GM18870 (cell line): ENCODE measurements at regions not wholly inside any gene's neighbourhood (a gene's known extent, or its start where the extent isn't known, plus 50 kb on each side); places are given as distances from the start of the nearest gene placed in this dataset.

Experiments
- ATAC-seq: cut with Tn5 transposase; IDR thresholded peaks from one replicate; pipeline ENCODE4 v1.9.1; 2021; ENCODE audit warnings: moderate library complexity; ENCODE audit not compliant: unreplicated experiment

- ATAC-seq: no peak
Measured at GRCh38 chr9:80062567-80062966, 490.8 kb downstream of the TLE4 start.

- ATAC-seq: no peak
Measured at GRCh38 chr9:80061940-80062339, 490.2 kb downstream of the TLE4 start.

- no peak for ATAC-seq
Measured at GRCh38 chr9:80061096-80061495, 489.3 kb downstream of the TLE4 start.

DNA sequence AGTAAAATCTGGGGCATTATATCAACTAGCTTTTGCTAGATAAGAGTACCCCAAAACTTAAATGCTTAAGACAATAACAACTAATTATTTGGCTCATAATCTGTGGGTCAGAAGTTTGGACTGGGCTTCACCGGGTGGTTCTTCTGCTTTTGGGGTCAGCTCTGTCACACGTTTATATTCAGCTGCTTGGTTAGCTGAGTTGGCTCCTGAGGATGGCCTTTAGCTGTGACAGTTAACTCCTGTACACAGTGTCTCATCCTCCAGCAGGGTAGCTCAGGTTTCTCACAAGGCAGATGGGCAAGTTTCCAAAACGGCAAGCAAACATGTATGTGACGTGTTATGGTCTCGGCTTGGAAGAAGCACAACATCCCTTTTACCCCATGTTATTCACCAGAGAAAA, 488.2 kb downstream of the TLE4 start:
- no peak for ATAC-seq

- no peak for ATAC-seq
Measured at GRCh38 chr9:80059191-80059590, 487.4 kb downstream of the TLE4 start.

- ATAC-seq: no peak
Measured at GRCh38 chr9:80052830-80053229, 481.1 kb downstream of the TLE4 start.

- ATAC-seq: no peak
Measured at GRCh38 chr9:80049096-80049782, 477.5 kb downstream of the TLE4 start.

GRCh38 chr9:80046481-80046880, 474.7 kb downstream of the TLE4 start:
- no peak for ATAC-seq

DNA sequence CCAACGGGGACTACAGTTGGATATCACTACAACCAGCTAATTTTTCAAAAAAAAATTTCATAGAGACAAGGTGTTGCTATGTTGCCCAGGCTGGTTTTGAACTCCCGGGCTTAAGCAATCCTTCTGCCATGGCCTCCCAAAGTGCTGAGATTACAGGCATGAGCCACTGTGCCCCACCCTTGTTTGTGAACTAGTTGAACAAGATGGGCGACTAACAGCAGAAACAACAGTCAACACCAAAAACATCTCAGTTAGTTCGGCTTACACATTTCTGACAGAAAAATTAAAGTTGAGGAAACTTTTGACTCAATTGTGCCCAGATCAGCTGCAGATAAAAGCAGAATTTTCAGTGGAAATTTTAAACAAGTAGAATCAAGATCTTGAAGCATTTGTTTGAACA, 470.1 kb downstream of the TLE4 start:
- no peak for ATAC-seq

GRCh38 chr9:80040457-80040856, 468.7 kb downstream of the TLE4 start:
- ATAC-seq: no peak

DNA sequence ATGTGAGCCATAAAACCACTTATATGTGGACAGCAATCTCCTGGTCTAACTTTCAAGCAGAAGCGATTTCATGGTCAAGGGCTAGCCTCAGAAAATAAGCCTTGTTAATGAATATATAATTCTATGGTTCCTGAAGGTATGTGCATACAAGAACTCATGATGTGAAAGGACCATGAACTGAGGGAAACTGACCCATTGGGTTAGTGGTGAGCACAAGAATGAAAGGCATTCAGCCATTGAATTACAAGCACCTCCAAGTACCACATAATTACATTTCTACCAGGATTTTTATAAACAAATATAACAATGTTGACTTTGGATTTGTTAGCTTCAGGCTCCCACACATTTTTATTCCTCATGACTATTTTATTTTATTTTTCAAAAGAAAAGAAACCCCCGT, 459.0 kb downstream of the TLE4 start:
- no peak for ATAC-seq

DNA sequence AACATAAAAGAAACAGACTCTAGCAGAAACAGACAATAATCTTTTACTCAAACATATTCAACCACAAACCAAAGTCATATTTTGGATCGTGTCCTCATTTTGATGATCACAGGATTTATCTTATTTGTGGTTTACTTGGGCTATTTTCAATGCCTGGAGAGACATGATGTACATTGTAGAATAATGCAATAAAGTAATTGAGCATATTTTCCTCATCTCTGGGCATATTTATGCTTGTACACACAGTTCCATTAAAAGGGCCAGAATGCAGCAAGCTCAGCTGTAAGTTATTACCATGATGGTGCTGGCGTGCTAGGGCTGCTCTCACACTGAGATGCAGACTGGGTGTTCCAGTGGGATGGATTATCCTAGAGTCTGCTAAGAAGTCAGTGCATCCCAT, 456.7 kb downstream of the TLE4 start:
- no peak for ATAC-seq

DNA sequence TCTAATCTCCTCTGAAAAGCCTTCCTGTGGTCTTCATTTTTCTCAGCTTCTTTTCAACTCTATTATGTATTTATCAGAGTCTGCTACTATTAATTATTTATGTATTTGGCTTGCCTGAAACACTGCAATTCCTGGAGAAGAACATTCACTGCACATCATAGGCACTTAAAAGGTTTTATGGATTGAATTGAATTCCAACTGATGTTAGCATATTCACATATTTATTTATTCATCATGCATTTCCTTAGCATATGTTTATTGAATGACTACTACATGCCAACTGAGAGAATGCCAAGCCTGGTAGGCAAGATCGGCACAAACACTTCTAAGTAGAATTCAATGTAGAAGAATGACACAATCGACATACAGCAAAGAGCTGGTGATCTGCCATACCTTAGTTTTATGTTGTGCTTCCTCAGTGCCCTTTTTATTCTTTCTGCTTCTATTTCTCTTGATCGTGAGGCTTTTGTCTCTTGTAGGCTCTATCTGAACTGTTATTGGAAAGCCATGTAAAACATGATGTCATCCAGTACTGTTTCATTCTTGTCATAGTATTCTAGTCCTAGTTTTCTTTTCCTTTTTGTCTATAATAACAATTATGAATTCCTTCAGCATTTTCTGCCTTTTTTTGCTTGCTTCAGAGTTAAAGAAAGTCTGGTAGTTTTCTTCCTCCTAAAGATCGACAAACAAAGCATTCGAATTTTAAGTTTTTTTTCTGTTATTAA, 454.2 kb downstream of the TLE4 start:
- ATAC-seq: no peak

DNA sequence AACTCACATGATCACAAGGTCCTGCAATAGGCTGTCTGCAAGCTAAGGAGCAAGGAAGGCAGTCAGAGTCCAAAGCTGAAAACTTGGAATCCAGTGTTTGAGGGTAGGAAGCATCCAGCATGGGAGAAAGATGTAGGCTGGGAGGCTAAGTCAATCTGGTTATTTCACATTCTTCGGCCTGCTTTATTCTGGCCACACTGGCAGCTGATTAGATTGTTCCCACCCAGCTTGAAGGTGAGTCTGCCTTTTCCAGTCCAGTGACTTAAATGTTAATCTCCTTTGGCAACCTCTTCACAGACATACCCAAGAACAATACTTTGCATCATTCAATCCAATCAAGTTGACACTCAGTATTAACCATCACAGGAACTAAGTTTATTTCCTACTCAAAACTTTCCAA, 453.4 kb downstream of the TLE4 start:
- no peak for ATAC-seq

DNA sequence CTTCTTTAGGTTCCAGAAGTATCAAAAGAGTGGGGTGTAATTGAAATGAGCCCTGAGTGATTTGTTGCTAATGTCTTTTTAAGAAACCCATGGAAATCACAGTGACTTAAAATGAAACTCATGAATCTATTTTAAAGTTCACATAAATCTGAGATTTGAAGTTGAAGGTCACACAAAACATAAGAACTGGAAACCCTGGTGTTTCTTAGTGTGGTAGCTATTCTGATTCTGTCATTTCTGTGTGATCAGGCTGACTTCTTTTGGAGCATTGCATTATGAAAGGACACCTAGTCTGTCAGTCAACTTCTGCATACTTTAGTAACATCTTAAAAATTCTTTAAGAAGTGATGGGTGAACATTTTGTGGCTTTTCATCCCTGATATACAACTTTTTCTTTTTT, 448.8 kb downstream of the TLE4 start:
- ATAC-seq: no peak

GRCh38 chr9:80020056-80020455, 448.3 kb downstream of the TLE4 start:
- ATAC-seq: no peak

DNA sequence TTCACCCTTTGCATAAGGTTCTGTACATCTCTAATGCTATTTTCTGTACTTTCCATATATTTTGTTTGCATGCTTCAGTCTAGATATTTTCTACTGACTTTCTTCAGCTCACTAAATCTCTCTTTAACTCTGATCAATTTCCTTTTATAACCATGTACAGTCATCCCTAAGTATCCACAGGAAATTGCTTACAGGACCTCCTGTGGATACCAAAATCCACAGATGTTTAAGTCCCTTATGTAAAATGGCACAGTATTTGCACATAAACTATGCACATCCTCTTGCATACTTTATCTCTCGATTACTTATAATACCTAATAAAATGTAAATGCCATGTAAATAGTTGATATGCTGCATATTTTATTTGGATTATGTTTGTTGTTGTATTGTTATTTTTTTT, 442.1 kb downstream of the TLE4 start:
- ATAC-seq: no peak

- no peak for ATAC-seq
Measured at GRCh38 chr9:80012557-80013330, 441.0 kb downstream of the TLE4 start.

GRCh38 chr9:80009204-80009603, 437.4 kb downstream of the TLE4 start:
- ATAC-seq: no peak

GRCh38 chr9:80004714-80005113, 432.9 kb downstream of the TLE4 start:
- ATAC-seq: no peak

- no peak for ATAC-seq
Measured at GRCh38 chr9:79990536-79990935, 418.8 kb downstream of the TLE4 start.

DNA sequence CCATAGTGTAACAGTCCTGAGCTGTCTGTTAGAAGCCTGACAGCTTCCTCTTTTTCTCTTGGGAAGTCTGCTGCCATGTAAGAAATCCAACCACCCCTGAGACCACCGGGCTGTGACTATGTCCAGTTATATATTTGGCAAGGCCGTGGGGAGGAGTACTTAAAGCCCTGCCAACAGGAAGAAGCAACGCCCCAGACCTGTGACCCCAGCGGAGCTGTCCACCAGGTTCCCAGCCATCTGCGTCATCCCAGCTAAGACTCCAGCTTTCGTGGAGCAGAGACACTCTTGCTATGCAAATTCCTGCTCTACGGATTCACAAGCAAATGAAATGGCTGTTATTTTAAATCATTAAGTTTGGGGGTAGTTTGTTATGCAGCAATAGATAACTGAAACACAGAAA, 417.3 kb downstream of the TLE4 start:
- no peak for ATAC-seq
